Activated CD8-positive, alpha-beta T cell treated with anti-CD3 and anti-CD28 coated beads for 36 hours (primary cell): ENCODE measurements at regions not wholly inside any gene's neighbourhood (a gene's known extent, or its start where the extent isn't known, plus 50 kb on each side); places are given as distances from the start of the nearest gene placed in this dataset.

Experiments used
- ATAC-seq: fragments of 200-7000 bp; cut with Tn5 transposase; one replicate; pipeline ENCODE4 v1.10.0; 2021; ENCODE audit warnings: mild to moderate bottlenecking, moderate library complexity
- CTCF ChIA-PET: fragments of 350-600 bp; sonication (Branson Sonifier 250); formaldehyde crosslinking; loops from one replicate; lab custom pipeline; 2021; ENCODE audit warnings: antibody characterized with exemption; lab: Charles Lee
- POLR2A ChIA-PET: fragments of 350-600 bp; sonication (Branson Sonifier 250); formaldehyde crosslinking; loops from one replicate; lab custom pipeline; 2021; ENCODE audit warnings: antibody characterized with exemption; lab: Charles Lee
- DNase-seq: peaks from one replicate; pipeline ENCODE4 v3.0.0-alpha.2; 2020
- H3K27ac Mint-ChIP-seq: one replicate; pipeline ENCODE4 v1.8.0; 2021; ENCODE audit warnings: mild to moderate bottlenecking, mixed read lengths
- H3K27me3 Mint-ChIP-seq: one replicate; pipeline ENCODE4 v1.8.0; 2021; ENCODE audit warnings: mixed read lengths
- H3K36me3 Mint-ChIP-seq: one replicate; pipeline ENCODE4 v1.8.0; 2021; ENCODE audit warnings: low read depth, mixed read lengths
- H3K4me1 Mint-ChIP-seq: one replicate; pipeline ENCODE4 v1.8.0; 2021; ENCODE audit warnings: low read depth, mixed read lengths
- H3K4me3 Mint-ChIP-seq: one replicate; pipeline ENCODE4 v1.8.0; 2021; ENCODE audit warnings: mild to moderate bottlenecking, moderate library complexity, mixed read lengths
- H3K9me3 Mint-ChIP-seq: one replicate; pipeline ENCODE4 v1.8.0; 2021; ENCODE audit warnings: mixed read lengths
- CTCF ChIP-seq: fragments of 200-600 bp; IDR thresholded peaks from one replicate; pipeline ENCODE4 v1.8.0; 2022; ENCODE audit warnings: antibody characterized with exemption, mild to moderate bottlenecking
- intact Hi-C: fragments of 100-400 bp; cut with micrococcal nuclease; formaldehyde crosslinking; loops from one replicate; pipeline ENCODE4 v1.10.0; 2022

GRCh38 chr4:182066037-182066436 lies 177.2 kb upstream of the TENM3 start:
- Mint-ChIP-seq H3K36me3 (no peaks in the 10 kb centered on the region), H3K4me1 (no peaks in the 10 kb centered on the region), H3K9me3 (peaks cover 4% of the 10 kb centered on the region), H3K4me3 (no peak overlapping the region), H3K27ac (no peak overlapping the region), H3K27me3 (peaks cover 1% of the 10 kb centered on the region)
- ChIA-PET CTCF (no interaction called here), POLR2A (no interaction called here)
- ATAC-seq (no peak), DNase-seq (no peak)
- intact Hi-C loops = no loop called here
- TF ChIP-seq CTCF = no peak

- H3K4me3 Mint-ChIP-seq = no peak overlapping the region
- TF ChIP-seq CTCF = no peak
- H3K27ac Mint-ChIP-seq = no peak overlapping the region
- H3K27me3 Mint-ChIP-seq = peaks cover 1% of the 10 kb centered on the region
- ATAC-seq (no peak), DNase-seq (no peak)
- peaks cover 4% of the 10 kb centered on the region for H3K9me3 Mint-ChIP-seq
- intact Hi-C loops = no loop called here
- no peaks in the 10 kb centered on the region for H3K36me3 Mint-ChIP-seq
- ChIA-PET POLR2A (no interaction called here), CTCF (no interaction called here)
- no peaks in the 10 kb centered on the region for H3K4me1 Mint-ChIP-seq
Measured at GRCh38 chr4:182067828-182068227, 175.4 kb upstream of the TENM3 start.

GRCh38 chr4:182068920-182069319 lies 174.3 kb upstream of the TENM3 start:
- peaks cover 1% of the 10 kb centered on the region for H3K27me3 Mint-ChIP-seq
- intact Hi-C loops = no loop called here
- H3K4me3 Mint-ChIP-seq = no peak overlapping the region

GRCh38 chr4:182073278-182073677 lies 169.9 kb upstream of the TENM3 start:
- Mint-ChIP-seq H3K4me3 (no peak overlapping the region), H3K27me3 (no peaks in the 10 kb centered on the region), H3K27ac (no peak overlapping the region), H3K9me3 (peaks cover 7% of the 10 kb centered on the region), H3K36me3 (no peaks in the 10 kb centered on the region), H3K4me1 (no peaks in the 10 kb centered on the region)
- ChIA-PET CTCF (no interaction called here), POLR2A (no interaction called here)
- no peak for TF ChIP-seq CTCF
- intact Hi-C loops = no loop called here
- DNase-seq = no peak
- no peak for ATAC-seq

More at GRCh38 chr4:182068920-182069319, 174.3 kb upstream of the TENM3 start:
- no peak for DNase-seq
- H3K4me1 Mint-ChIP-seq = no peaks in the 10 kb centered on the region
- CTCF ChIA-PET = no interaction called here
- no peaks in the 10 kb centered on the region for H3K36me3 Mint-ChIP-seq
- ATAC-seq = no peak
- POLR2A ChIA-PET = no interaction called here
- peaks cover 6% of the 10 kb centered on the region for H3K9me3 Mint-ChIP-seq
- no peak overlapping the region for H3K27ac Mint-ChIP-seq
- TF ChIP-seq CTCF = no peak

GRCh38 chr4:182074139-182074538 lies 169.1 kb upstream of the TENM3 start:
- Mint-ChIP-seq H3K9me3 (peaks cover 7% of the 10 kb centered on the region), H3K36me3 (no peaks in the 10 kb centered on the region), H3K27me3 (no peaks in the 10 kb centered on the region), H3K4me1 (no peaks in the 10 kb centered on the region), H3K27ac (no peak overlapping the region), H3K4me3 (no peak overlapping the region)
- intact Hi-C loops = no loop called here
- no peak for ATAC-seq
- TF ChIP-seq CTCF = no peak
- CTCF ChIA-PET = no interaction called here
- DNase-seq = no peak
- POLR2A ChIA-PET = interaction anchor here (0.5 kb wide), 1 partner anchor 27 kb away, joined by 4 read pairs; no protein-coding TSS in a partner anchor
